ENCODE measurements at regions not wholly inside any gene's neighbourhood (a gene's known extent, or its start where the extent isn't known, plus 50 kb on each side); places are given as distances from the start of the nearest gene placed in this dataset.

- Histone ChIP-seq H2AFZ (ENCODE audit: low read length) (no peak overlapping the region), H3K27ac (ENCODE audit: insufficient read depth, low read length) (no peak overlapping the region)
- no peak for DNase-seq (ENCODE audit: low read depth in 2 of 2)
Measured at GRCh38 chr15:69941301-69941605, 156.5 kb downstream of the TLE3 start.

GRCh38 chr15:69941706-69942495 lies 155.8 kb downstream of the TLE3 start:
- no peaks in the 10 kb centered on the region for H3K4me1 ChIP-seq (ENCODE audit: control insufficient read depth, extremely low read depth, insufficient read depth, low read length)
- no peak overlapping the region for H3K4me2 ChIP-seq (ENCODE audit: extremely low read depth, insufficient read depth, low read length)
- no peaks in the 10 kb centered on the region for H4K20me1 ChIP-seq (ENCODE audit: control insufficient read depth, extremely low read depth, insufficient read depth, low read length)
- H3K9ac ChIP-seq (ENCODE audit: insufficient read depth, low read length) = no peak overlapping the region
- no peaks in the 10 kb centered on the region for H3K79me2 ChIP-seq (ENCODE audit: control insufficient read depth, insufficient read depth, low read length)
- no peaks in the 10 kb centered on the region for H3K27me3 ChIP-seq (ENCODE audit: control insufficient read depth, insufficient read depth, low read length)
- H3K36me3 ChIP-seq (ENCODE audit: control insufficient read depth, insufficient read depth, low read length) = no peaks in the 10 kb centered on the region
- TF ChIP-seq CTCF (conservative IDR thresholded peaks at IDR 0.05 in 1 of 2, IDR thresholded peaks at IDR 0.05 in 1 of 2; ENCODE audit: low read depth in 1 of 2, low read length in 2 of 2) = no peak
- no peak for TF ChIP-seq EZH2 (IDR thresholded peaks at IDR 0.05; ENCODE audit: low read length, missing control alignments)
- H2AFZ ChIP-seq (ENCODE audit: low read length) = no peak overlapping the region
- DNase-seq (ENCODE audit: low read depth in 2 of 2) = no peak
- no peaks in the 10 kb centered on the region for H3K9me3 ChIP-seq (ENCODE audit: control insufficient read depth, insufficient read depth, low read depth, low read length)
- H3K27ac ChIP-seq (ENCODE audit: insufficient read depth, low read length) = no peak overlapping the region
- H3K4me3 ChIP-seq (replicated peaks in 1 of 4; ENCODE audit: control extremely low read depth in 1 of 4, insufficient read depth in 1 of 4, low read depth in 3 of 4, low read length in 4 of 4) = no peak overlapping the region

More at GRCh38 chr15:69941301-69941605, 156.5 kb downstream of the TLE3 start:
- Histone ChIP-seq H3K79me2 (ENCODE audit: control insufficient read depth, insufficient read depth, low read length) (no peaks in the 10 kb centered on the region), H3K4me3 (replicated peaks in 1 of 4; ENCODE audit: control extremely low read depth in 1 of 4, insufficient read depth in 1 of 4, low read depth in 3 of 4, low read length in 4 of 4) (no peak overlapping the region), H4K20me1 (ENCODE audit: control insufficient read depth, extremely low read depth, insufficient read depth, low read length) (no peaks in the 10 kb centered on the region), H3K4me1 (ENCODE audit: control insufficient read depth, extremely low read depth, insufficient read depth, low read length) (no peaks in the 10 kb centered on the region), H3K27me3 (ENCODE audit: control insufficient read depth, insufficient read depth, low read length) (no peaks in the 10 kb centered on the region), H3K4me2 (ENCODE audit: extremely low read depth, insufficient read depth, low read length) (no peak overlapping the region), H3K9me3 (ENCODE audit: control insufficient read depth, insufficient read depth, low read depth, low read length) (no peaks in the 10 kb centered on the region), H3K9ac (ENCODE audit: insufficient read depth, low read length) (no peak overlapping the region), H3K36me3 (ENCODE audit: control insufficient read depth, insufficient read depth, low read length) (no peaks in the 10 kb centered on the region)
- TF ChIP-seq CTCF (conservative IDR thresholded peaks at IDR 0.05 in 1 of 2, IDR thresholded peaks at IDR 0.05 in 1 of 2; ENCODE audit: low read depth in 1 of 2, low read length in 2 of 2) (no peak), EZH2 (IDR thresholded peaks at IDR 0.05; ENCODE audit: low read length, missing control alignments) (no peak)

GRCh38 chr15:69943637-69944036 lies 154.1 kb downstream of the TLE3 start:
- Histone ChIP-seq H3K4me3 (replicated peaks in 1 of 4; ENCODE audit: control extremely low read depth in 1 of 4, insufficient read depth in 1 of 4, low read depth in 3 of 4, low read length in 4 of 4) (no peak overlapping the region), H3K9me3 (ENCODE audit: control insufficient read depth, insufficient read depth, low read depth, low read length) (no peaks in the 10 kb centered on the region)
- TF ChIP-seq CTCF (conservative IDR thresholded peaks at IDR 0.05 in 1 of 2, IDR thresholded peaks at IDR 0.05 in 1 of 2; ENCODE audit: low read depth in 1 of 2, low read length in 2 of 2) = no peak
- TF ChIP-seq EZH2 (IDR thresholded peaks at IDR 0.05; ENCODE audit: low read length, missing control alignments) = no peak

More at GRCh38 chr15:69943637-69944036, 154.1 kb downstream of the TLE3 start:
- no peak for DNase-seq (ENCODE audit: low read depth in 2 of 2)
- Histone ChIP-seq H2AFZ (ENCODE audit: low read length) (no peak overlapping the region), H3K27ac (ENCODE audit: insufficient read depth, low read length) (no peak overlapping the region), H3K4me2 (ENCODE audit: extremely low read depth, insufficient read depth, low read length) (no peak overlapping the region), H3K79me2 (ENCODE audit: control insufficient read depth, insufficient read depth, low read length) (no peaks in the 10 kb centered on the region), H3K4me1 (ENCODE audit: control insufficient read depth, extremely low read depth, insufficient read depth, low read length) (no peaks in the 10 kb centered on the region), H3K9ac (ENCODE audit: insufficient read depth, low read length) (no peak overlapping the region), H3K36me3 (ENCODE audit: control insufficient read depth, insufficient read depth, low read length) (no peaks in the 10 kb centered on the region), H4K20me1 (ENCODE audit: control insufficient read depth, extremely low read depth, insufficient read depth, low read length) (no peaks in the 10 kb centered on the region), H3K27me3 (ENCODE audit: control insufficient read depth, insufficient read depth, low read length) (no peaks in the 10 kb centered on the region)
